ENCODE measurements at regions not wholly inside any gene's neighbourhood (a gene's known extent, or its start where the extent isn't known, plus 50 kb on each side); places are given as distances from the start of the nearest gene placed in this dataset.

DNA sequence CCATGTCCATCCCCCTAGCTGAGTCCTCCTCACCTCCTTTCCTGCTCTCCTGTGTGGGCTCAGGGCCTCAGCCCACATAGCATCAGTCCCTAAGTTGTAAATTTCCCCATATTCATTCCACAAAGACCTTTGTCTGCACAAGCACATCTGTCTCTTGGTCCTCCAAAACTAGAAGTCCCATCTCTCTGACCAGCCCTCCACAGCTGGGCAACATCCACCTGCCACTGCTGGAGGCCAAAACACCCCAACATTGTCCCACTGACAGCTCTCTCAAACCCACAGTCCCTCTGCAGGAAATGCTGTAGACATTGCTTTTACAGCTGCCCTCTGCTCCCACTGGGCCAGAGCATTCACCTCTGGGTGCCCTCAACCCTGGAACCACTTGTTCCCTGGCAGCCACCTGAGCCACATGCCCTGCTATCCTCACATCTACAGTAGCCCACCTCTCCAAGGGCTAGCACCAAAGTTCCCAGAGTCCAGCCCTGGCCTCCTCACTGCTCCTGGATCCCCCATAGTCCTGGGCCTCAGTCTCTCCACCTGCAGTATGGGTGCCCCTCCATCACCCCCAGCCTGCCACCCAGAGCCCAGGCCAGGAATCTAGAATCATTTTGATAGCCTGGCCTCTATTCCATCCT, 1722.7 kb downstream of the TP53TG3F start:
- no peak overlapping the region for H3K27ac Mint-ChIP-seq (ENCODE audit: unreplicated experiment)
- TF ChIP-seq, protein P1, sequence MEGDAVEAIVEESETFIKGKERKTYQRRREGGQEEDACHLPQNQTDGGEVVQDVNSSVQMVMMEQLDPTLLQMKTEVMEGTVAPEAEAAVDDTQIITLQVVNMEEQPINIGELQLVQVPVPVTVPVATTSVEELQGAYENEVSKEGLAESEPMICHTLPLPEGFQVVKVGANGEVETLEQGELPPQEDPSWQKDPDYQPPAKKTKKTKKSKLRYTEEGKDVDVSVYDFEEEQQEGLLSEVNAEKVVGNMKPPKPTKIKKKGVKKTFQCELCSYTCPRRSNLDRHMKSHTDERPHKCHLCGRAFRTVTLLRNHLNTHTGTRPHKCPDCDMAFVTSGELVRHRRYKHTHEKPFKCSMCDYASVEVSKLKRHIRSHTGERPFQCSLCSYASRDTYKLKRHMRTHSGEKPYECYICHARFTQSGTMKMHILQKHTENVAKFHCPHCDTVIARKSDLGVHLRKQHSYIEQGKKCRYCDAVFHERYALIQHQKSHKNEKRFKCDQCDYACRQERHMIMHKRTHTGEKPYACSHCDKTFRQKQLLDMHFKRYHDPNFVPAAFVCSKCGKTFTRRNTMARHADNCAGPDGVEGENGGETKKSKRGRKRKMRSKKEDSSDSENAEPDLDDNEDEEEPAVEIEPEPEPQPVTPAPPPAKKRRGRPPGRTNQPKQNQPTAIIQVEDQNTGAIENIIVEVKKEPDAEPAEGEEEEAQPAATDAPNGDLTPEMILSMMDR (IDR thresholded peaks at IDR 0.05): no peak
- H3K9me3 Mint-ChIP-seq (ENCODE audit: low read depth): peaks cover 49% of the 10 kb centered on the region
- DNase-seq (ENCODE audit: low spot score): peak; percentile 72
- H3K4me1 Mint-ChIP-seq (ENCODE audit: low read depth): no peaks in the 10 kb centered on the region
- no peaks in the 10 kb centered on the region for H3K27me3 Mint-ChIP-seq (ENCODE audit: low read depth)
- no peaks in the 10 kb centered on the region for H3K36me3 Mint-ChIP-seq (ENCODE audit: low read depth)
- H3K4me3 Mint-ChIP-seq (ENCODE audit: unreplicated experiment): no peak overlapping the region

GRCh38 chr16:35182943-35183550, 1723.6 kb downstream of the TP53TG3F start:
- H3K4me3 Mint-ChIP-seq (ENCODE audit: unreplicated experiment): no peak overlapping the region
- H3K9me3 Mint-ChIP-seq (ENCODE audit: low read depth): peaks cover 44% of the 10 kb centered on the region
- no peak overlapping the region for H3K27ac Mint-ChIP-seq (ENCODE audit: unreplicated experiment)
- TF ChIP-seq, protein P1 (IDR thresholded peaks at IDR 0.05): no peak
- no peaks in the 10 kb centered on the region for H3K36me3 Mint-ChIP-seq (ENCODE audit: low read depth)
- H3K27me3 Mint-ChIP-seq (ENCODE audit: low read depth): no peaks in the 10 kb centered on the region
- no peaks in the 10 kb centered on the region for H3K4me1 Mint-ChIP-seq (ENCODE audit: low read depth)
- DNase-seq (ENCODE audit: low spot score): peak; percentile 77

DNA sequence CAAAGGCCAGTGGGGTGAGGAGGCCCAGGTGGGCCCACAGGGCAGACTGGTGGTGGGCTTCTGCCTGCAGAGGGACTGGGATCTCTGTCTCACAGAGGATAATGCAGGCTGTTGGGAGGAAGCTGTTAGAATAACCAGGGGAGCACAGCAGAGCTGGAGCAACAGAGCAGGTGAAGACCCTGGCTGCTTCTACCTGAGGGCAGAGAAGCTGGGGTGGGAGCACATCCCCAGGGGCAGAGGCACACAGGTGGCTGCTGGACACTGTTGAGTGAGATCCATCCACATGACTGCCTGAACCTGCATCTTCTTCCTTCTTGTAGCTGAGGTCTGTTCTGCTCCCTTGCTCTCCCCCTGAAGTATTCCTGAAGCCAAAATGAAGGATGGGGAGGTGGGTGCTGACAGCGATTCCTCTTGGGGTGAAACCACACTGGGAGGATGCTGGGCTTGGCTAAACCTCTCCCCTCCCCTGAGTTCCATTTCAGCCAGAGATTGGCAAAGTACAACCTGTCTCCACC, 1725.0 kb downstream of the TP53TG3F start:
- TF ChIP-seq, protein P1 (IDR thresholded peaks at IDR 0.05): no peak
- no peak overlapping the region for H3K4me3 Mint-ChIP-seq (ENCODE audit: unreplicated experiment)
- H3K9me3 Mint-ChIP-seq (ENCODE audit: low read depth): peaks cover 44% of the 10 kb centered on the region
- no peak overlapping the region for H3K27ac Mint-ChIP-seq (ENCODE audit: unreplicated experiment)
- DNase-seq (ENCODE audit: low spot score): peak; percentile 59
- H3K36me3 Mint-ChIP-seq (ENCODE audit: low read depth): no peaks in the 10 kb centered on the region
- H3K27me3 Mint-ChIP-seq (ENCODE audit: low read depth): no peaks in the 10 kb centered on the region
- H3K4me1 Mint-ChIP-seq (ENCODE audit: low read depth): no peaks in the 10 kb centered on the region

GRCh38 chr16:35185366-35186044, 1726.1 kb downstream of the TP53TG3F start:
- Mint-ChIP-seq H3K9me3 (ENCODE audit: low read depth) (peaks cover 43% of the 10 kb centered on the region), H3K36me3 (ENCODE audit: low read depth) (no peaks in the 10 kb centered on the region), H3K4me3 (ENCODE audit: unreplicated experiment) (no peak overlapping the region), H3K27me3 (ENCODE audit: low read depth) (no peaks in the 10 kb centered on the region), H3K27ac (ENCODE audit: unreplicated experiment) (no peak overlapping the region), H3K4me1 (ENCODE audit: low read depth) (no peaks in the 10 kb centered on the region)
- TF ChIP-seq, protein P1 (IDR thresholded peaks at IDR 0.05): no peak
- DNase-seq (ENCODE audit: low spot score): peak; percentile 50

DNA sequence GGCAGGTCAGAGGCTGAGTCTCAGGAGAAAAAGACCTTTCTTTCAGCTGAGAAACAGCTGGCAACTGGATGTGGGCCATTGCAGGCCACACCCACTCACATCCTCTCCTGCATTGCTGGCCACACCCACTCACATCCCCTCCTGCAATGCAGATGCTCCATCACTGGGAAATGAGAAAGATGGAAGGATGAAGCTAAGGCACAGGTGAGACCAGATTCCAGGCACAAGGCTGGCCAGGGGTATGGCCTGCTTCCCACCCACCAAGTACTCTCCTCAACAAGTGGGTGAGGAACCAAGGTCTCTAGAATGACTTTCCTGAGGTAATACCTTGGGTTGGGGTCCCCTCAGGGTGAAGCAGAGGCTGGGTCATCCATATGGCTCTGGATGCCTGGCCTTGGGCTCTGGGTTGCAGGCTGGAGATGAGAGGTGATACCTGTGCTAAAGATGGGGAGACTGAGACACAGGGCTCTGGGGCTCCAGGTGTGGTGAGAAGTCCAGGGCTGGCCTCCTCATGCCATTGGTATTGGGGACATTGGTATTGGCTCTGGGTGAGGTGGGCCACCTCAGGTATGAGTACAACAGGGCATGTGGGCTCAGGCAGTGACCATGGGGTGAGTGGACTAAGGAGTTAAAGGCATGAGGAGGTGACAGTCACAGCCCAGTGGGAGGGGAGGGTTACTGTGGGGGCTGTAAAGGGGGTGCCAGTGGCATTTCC, 1726.8 kb downstream of the TP53TG3F start:
- Mint-ChIP-seq H3K27me3 (ENCODE audit: low read depth) (no peaks in the 10 kb centered on the region), H3K4me1 (ENCODE audit: low read depth) (no peaks in the 10 kb centered on the region), H3K36me3 (ENCODE audit: low read depth) (no peaks in the 10 kb centered on the region), H3K4me3 (ENCODE audit: unreplicated experiment) (no peak overlapping the region), H3K27ac (ENCODE audit: unreplicated experiment) (no peak overlapping the region), H3K9me3 (ENCODE audit: low read depth) (peaks cover 43% of the 10 kb centered on the region)
- DNase-seq (ENCODE audit: low spot score): peak; percentile 44
- TF ChIP-seq, protein P1 (IDR thresholded peaks at IDR 0.05): no peak

Data from chondrocyte (in vitro differentiated cells).